Nucleus accumbens (tissue), 56 donors: ENCODE measurements at regions not wholly inside any gene's neighbourhood (a gene's known extent, or its start where the extent isn't known, plus 50 kb on each side); places are given as distances from the start of the nearest gene placed in this dataset.

ENCODE experiments used
- DNase-seq, 56 donors: peaks; one replicate each; lab custom pipeline; 2025; lab: John Stamatoyannopoulos, UW

- DNase-seq, result no peak
These were observed 65.9 kb upstream of the NTRK3 start for GRCh38 chr15:88322461-88322860.

DNA sequence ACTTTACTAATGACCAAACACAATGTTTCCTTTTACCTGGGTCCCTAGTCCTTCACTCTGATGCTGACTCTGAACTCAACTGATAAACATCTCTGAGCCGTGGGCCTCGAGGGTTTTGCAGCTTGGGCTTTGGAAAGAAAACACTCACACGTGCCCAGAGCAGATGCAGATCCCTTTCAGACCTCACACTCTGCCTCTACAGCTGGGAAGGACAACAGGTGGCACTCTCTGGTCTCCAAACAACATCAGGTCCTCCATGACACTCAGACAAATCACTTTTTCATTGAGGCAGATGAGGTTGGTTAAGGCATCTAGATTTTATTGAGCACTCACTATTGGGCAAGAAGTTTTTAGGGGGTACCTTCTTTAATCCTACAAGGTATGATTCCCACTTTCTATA, 64.7 kb upstream of the NTRK3 start:
- no peak for DNase-seq

DNA sequence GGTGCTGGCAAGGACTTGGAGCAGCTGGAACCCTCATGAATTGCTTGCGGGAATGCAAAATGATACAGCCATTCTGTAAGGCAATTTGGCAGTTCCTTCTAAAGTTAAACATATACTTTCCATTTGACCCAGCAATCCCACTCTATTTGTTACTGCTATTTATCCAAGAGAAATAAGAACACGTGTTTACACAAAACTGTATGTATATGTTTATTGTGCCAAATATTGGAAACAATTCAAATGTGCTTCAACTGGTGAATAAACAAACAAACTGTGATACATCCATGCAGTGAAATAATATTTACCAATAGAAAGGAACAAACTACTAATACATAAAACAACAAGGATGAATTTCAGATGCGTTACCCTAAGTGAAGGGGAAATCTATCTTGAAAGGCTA, 60.0 kb upstream of the NTRK3 start:
- DNase-seq, result no peak

DNA sequence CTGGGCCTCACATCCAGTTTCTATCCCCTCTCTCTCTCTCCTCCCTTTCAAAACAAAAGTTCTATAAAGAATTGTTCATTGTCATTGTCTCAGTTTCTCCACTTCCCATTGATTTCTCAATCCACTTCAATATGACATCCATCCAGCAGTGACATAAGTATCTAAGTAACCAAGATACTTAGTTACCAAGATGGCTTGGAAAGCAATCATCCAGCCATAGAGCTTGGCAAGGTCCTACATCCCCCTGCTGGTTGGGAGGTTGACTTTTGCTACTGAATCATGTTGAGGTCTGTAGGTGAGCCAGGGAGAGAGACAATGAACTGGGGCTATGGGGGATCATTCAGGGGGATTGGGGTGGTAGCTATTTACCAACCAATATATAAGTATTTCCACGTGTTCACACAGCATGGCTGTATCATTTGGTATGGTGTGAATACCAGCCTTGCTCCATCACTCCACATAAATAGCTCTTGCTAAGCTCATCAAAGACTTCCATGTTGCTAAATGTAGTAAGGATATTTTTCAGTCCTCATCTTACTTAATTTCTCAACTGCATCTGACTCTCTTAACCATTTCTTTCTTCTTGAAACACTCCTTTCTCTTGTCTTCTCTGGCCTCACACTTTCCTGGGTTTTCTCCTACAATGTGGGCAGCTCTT, 58.8 kb upstream of the NTRK3 start:
- no peak for DNase-seq

DNA sequence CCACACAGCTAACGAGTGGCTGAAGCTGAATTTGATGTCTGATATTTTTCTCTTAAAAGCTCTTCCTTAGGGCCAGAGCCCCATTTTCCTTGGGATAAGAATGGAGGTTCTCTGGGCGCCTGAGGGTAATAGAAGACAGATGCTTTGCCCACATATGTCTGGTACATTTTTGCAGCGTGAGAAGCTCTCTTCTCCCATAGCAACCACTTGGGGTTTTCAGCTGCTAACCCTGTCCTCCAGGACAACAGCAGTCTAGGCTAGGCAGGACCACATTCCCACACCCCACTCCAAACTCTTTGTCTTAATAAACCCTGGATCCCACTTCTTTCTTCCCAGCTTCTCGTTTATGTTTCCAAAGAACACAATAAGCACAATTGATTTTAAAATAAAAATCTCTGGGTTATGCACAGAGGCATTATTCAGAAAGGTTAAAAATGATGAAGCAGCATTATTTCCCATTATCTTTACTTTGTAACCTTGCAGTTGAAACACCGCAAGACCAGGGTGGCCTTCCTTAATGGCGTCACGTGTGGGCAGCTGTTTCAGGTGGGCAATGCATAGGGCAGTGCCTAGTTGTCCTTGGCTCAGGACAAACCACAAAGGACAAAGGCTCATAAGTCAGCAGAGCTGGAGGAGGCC, 56.5 kb upstream of the NTRK3 start:
- no peak for DNase-seq

- no peak for DNase-seq
These were observed 52.8 kb upstream of the NTRK3 start for GRCh38 chr15:88309363-88309762.

DNA sequence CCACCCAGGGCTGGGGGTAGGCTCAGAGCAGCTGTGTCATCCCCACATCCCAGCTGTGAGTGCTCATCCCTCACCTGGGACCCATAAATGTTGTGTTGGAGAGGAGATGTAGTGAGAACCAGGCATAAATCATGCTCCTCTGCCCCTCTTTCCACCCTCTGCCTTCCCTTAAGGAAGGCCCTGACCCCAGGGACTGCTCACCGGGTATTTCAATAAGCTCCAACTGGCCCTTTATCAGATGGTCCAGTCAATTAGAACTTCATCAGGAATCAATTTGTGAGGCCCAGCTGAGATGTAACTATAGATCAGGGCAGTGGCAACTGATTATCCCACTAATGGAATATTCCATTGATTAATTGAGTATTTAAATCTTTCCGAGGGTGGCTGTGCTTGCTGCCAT, 50.8 kb upstream of the NTRK3 start:
- no peak for DNase-seq
